Heart right ventricle (tissue), 16 donors: ENCODE measurements at regions not wholly inside any gene's neighbourhood (a gene's known extent, or its start where the extent isn't known, plus 50 kb on each side); places are given as distances from the start of the nearest gene placed in this dataset.
A peak's percentile ranks its signal among the peaks of the same experiment; 100 is the strongest.

Experiments used
- ATAC-seq, 8 donors: fragments of 200-7000 bp; cut with Tn5 transposase; one replicate each; pipeline ENCODE4 v1.9.1; 2020; ENCODE audit warnings: mild to moderate bottlenecking in 8 of 8, moderate library complexity in 8 of 8, moderate number of reproducible peaks in 1 of 8
- DNase-seq, 2 donors: peaks; one replicate each; pipeline ENCODE4 v3.0.0-alpha.2; 2020
- H3K27ac ChIP-seq, 10 donors: fragments of 200-600 bp; sonication (generic) in 2 of 10; one replicate each; pipeline versions ENCODE4 v1.5.0 to v1.8.0; 2020 to 2022; ENCODE audit warnings: mild to moderate bottlenecking in 3 of 10
- H3K27me3 ChIP-seq, 7 donors: fragments of 200-600 bp; one replicate each; pipeline ENCODE4 v1.8.0; 2021 to 2022; ENCODE audit warnings: mild to moderate bottlenecking in 2 of 7
- H3K36me3 ChIP-seq, 9 donors: fragments of 200-600 bp; sonication (generic) in 1 of 9; one replicate each; pipeline versions ENCODE4 v1.5.0 to v1.8.0; 2020 to 2022; ENCODE audit warnings: mild to moderate bottlenecking in 2 of 9
- H3K4me1 ChIP-seq, 9 donors: fragments of 200-600 bp; sonication (generic) in 1 of 9; one replicate each; pipeline versions ENCODE4 v1.5.0 to v1.8.0; 2020 to 2022; ENCODE audit warnings: mild to moderate bottlenecking in 4 of 9
- H3K4me3 ChIP-seq, 10 donors: fragments of 200-600 bp; sonication (generic) in 2 of 10; one replicate each; pipeline versions ENCODE4 v1.5.0 to v1.8.0; 2020 to 2022; ENCODE audit warnings: mild to moderate bottlenecking in 7 of 10, moderate library complexity in 2 of 10
- H3K9me3 ChIP-seq, 11 donors: fragments of 200-600 bp in 10 of 11; sonication (generic) in 2 of 11; one replicate each; pipeline versions ENCODE4 v1.5.0 to v1.8.0; 2013 to 2022; ENCODE audit warnings: mild to moderate bottlenecking in 2 of 11, control low read depth in 1 of 11, moderate library complexity in 1 of 11
- WGBS, 2 donors: extraction: QIAGEN DNeasy Blood & Tissue Kit; methylation state at CpG; one replicate each; pipeline ENCODE4 v1.1.7; 2013; ENCODE audit warnings: inconsistent platforms in 1 of 2; 5-methylcytosine and 5-hydroxymethylcytosine counted together
- intact Hi-C, 10 donors: fragments of 100-400 bp; cut with DNase I; formaldehyde crosslinking; loops; one replicate each; pipeline versions ENCODE4 v1.11.1 to v1.14.2; 2022
- TF ChIP-seq, protein P1 (sequence below), 9 donors: fragments of 200-600 bp; sonication (generic) in 2 of 9; IDR thresholded peaks; one replicate each; pipeline versions ENCODE4 v1.5.0 to v1.8.0; 2021 to 2022; ENCODE audit warnings: antibody characterized with exemption in 9 of 9, mild to moderate bottlenecking in 5 of 9, moderate library complexity in 1 of 9
- donor health status: Arrhythmogenic right ventricular cardiomyopathy.
- donor health status: ischemic (EF 13 %, LVEDD 7.1; RV severe dilation, severe dysfunction).
- donor health status: healthy with polysubstance abuse.
- donor health status: DM: no; HTN: yes; CAD: no.
- donor health status: DM: no; HTN: no; CAD: no.
- donor health status: ischemic (EF 25% LVEDD 6.9; RV normal size, moderate dysfunction).
- donor health status: ischemic (EF 25% LVEDD 5.7; RV mildly dilated, moderate dysfunction).
- donor health status: healthy.
- donor health status: DM: yes; HTN: yes; CAD: no.
- donor health status: Ischemic cardiomyopathy.
- donor health status: ischemic (EF 35%, LVEDD 5.7; RV mildly dilated, moderate dysfunction).
- donor health status: nonischemic (EF 11% LVEDD 7.7; RV severe dilation, severe dysfunction).
- donor health status: DM: yes; HTN: yes; CAD: no.
- donor health status: PGD.
- donor health status: ischemic (EF 29% LVEDD 5.4; RV normal size, mild dysfunction).
- donor health status: nonischemic (EF 23%, LVEDD 6.1; RV moderate dilation, normal function).

DNA sequence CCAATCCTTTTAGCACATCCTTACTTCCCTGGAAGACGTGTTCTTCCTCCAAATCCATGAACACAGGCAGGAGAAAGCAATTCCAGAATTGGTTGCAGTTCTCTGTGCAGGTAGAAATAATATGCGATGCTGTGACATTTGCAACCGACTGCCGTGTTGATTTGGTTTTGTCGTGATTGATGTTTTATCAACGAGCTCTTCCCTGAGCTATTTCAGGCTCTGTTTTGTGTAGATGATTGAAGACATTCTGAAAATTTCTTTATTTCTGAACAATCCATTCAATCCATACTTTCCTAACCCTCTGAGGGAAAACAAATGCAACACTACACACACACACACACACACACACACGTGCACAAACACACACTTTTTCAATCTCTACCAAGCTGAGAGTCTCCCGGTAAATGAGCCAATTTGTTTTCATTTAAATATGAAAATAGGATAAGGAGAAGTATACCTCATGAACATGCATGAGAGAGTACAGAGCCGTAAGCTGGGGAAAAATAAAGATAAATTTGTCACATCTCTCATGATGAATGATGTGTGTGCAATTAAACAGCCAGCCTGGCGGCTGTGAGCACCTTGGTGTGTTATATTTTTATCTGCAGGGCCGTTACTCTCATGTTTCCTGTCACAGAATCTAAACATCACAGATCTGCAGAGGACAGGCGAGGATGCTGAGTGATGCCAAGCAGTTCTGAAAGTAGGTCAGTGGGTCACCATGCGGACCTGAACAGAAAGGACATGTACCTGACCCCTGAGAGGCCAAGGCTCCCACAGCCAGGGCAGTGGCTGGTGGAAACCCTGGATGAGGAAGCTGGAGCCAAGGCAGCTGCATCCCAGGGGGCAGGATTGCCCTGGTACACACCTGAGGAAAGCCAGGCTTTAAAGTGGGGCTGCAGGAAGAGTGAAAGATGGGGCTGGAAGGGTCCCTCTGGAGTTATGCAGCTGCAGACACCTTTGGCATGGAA, 64.8 kb downstream of the PDCL3 start:
- 59 to 66% methylated on average over 13 of the region's 13 CpGs for WGBS, 2 donors
- H3K4me1 ChIP-seq: peaks cover 0 to 5% (median 0%) of the 10 kb centered on the region in 9 donors
- DNase-seq (no peak), ATAC-seq (no peak)
- no peak overlapping the region for H3K4me3 ChIP-seq
- TF ChIP-seq, protein P1, sequence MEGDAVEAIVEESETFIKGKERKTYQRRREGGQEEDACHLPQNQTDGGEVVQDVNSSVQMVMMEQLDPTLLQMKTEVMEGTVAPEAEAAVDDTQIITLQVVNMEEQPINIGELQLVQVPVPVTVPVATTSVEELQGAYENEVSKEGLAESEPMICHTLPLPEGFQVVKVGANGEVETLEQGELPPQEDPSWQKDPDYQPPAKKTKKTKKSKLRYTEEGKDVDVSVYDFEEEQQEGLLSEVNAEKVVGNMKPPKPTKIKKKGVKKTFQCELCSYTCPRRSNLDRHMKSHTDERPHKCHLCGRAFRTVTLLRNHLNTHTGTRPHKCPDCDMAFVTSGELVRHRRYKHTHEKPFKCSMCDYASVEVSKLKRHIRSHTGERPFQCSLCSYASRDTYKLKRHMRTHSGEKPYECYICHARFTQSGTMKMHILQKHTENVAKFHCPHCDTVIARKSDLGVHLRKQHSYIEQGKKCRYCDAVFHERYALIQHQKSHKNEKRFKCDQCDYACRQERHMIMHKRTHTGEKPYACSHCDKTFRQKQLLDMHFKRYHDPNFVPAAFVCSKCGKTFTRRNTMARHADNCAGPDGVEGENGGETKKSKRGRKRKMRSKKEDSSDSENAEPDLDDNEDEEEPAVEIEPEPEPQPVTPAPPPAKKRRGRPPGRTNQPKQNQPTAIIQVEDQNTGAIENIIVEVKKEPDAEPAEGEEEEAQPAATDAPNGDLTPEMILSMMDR (IDR thresholded peaks at IDR 0.05): no peak
- intact Hi-C loops: no loop called here
- no peaks in the 10 kb centered on the region for H3K27me3 ChIP-seq
- no peak overlapping the region for H3K27ac ChIP-seq
- H3K9me3 ChIP-seq: no peaks in the 10 kb centered on the region
- H3K36me3 ChIP-seq: no peaks in the 10 kb centered on the region

GRCh38 chr2:100628506-100628905, 65.7 kb downstream of the PDCL3 start:
- no peaks in the 10 kb centered on the region for H3K36me3 ChIP-seq
- no peaks in the 10 kb centered on the region for H3K9me3 ChIP-seq
- intact Hi-C loops: no loop called here
- ATAC-seq: peak in 1 of 8 donors; percentile 12
- H3K27ac ChIP-seq: no peak overlapping the region
- 86 to 90% methylated on average over 13 of the region's 13 CpGs for whole genome bisulfite sequencing, 2 donors
- TF ChIP-seq, protein P1 (IDR thresholded peaks at IDR 0.05): no peak
- H3K4me3 ChIP-seq: no peak overlapping the region
- H3K4me1 ChIP-seq: peaks cover 0 to 5% (median 0%) of the 10 kb centered on the region in 9 donors
- no peaks in the 10 kb centered on the region for H3K27me3 ChIP-seq
- DNase-seq: no peak

- intact Hi-C loops: no loop called here
- Histone ChIP-seq H3K27me3 (no peaks in the 10 kb centered on the region), H3K9me3 (no peaks in the 10 kb centered on the region), H3K4me1 (peaks cover 0 to 5% (median 0%) of the 10 kb centered on the region in 9 donors), H3K36me3 (no peaks in the 10 kb centered on the region), H3K4me3 (no peak overlapping the region), H3K27ac (no peak overlapping the region)
- DNase-seq (no peak), ATAC-seq (no peak)
- WGBS, 2 donors: 92 to 93% methylated on average over 5 of the region's 5 CpGs
- TF ChIP-seq, protein P1 (IDR thresholded peaks at IDR 0.05): no peak
These were observed 66.5 kb downstream of the PDCL3 start for GRCh38 chr2:100629309-100629708.

- ATAC-seq: no peak
- intact Hi-C loops: no loop called here
- Histone ChIP-seq H3K36me3 (no peaks in the 10 kb centered on the region), H3K27me3 (no peaks in the 10 kb centered on the region), H3K9me3 (no peaks in the 10 kb centered on the region), H3K27ac (no peak overlapping the region), H3K4me1 (peaks cover 0 to 5% (median 0%) of the 10 kb centered on the region in 9 donors), H3K4me3 (no peak overlapping the region)
- TF ChIP-seq, protein P1 (IDR thresholded peaks at IDR 0.05): no peak
- 68 to 69% methylated on average over 8 of the region's 8 CpGs for WGBS, 2 donors
- DNase-seq: no peak
These were observed 67.7 kb downstream of the PDCL3 start for GRCh38 chr2:100630473-100630977.
